ENCODE measurements at regions not wholly inside any gene's neighbourhood (a gene's known extent, or its start where the extent isn't known, plus 50 kb on each side); places are given as distances from the start of the nearest gene placed in this dataset.

DNA sequence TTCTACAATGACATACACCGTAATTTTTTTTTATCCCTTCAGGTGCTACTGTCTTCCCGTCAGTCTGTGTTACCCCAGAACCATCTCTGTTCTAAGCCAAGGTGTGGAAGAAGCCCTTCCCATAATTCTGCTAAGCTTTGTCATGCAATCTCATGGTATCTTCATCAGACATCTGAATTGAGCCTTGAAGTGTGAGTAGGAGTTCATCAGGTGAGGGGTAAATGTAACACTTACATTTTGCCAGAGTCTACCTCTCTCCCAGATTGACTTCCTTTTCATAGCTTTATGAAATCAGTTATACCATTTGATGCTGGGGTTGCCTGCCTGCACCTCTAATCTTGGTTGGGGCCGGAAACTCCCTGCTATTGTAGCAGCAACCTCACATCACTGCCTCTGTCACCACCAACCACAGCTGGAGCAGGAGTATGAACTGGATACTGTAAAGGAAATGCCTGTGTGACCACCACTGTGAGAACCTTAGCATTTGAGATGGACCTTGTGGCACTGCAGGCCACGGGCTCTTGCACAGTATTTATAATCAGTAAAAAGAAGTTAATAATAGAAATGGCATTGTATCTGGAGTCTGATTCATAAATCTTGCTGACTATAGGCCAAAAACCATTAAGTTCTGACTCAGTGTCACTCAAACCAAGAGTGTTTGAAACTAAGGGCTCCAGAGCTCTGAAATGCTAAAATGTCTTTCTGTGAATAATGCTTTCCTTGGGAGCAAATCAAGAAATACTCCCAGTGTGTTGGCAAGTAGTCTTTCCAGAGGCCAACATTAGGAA lies 58.7 kb upstream of the STK38L start (continued):
- TF ChIP-seq ZBTB11 (CRISPR knock-in tag; IDR thresholded peaks at IDR 0.05) (no peak), CHD4 (IDR thresholded peaks at IDR 0.05) (no peak), ZBTB4 (CRISPR knock-in tag; IDR thresholded peaks at IDR 0.05) (no peak), PAX5 (IDR thresholded peaks at IDR 0.05; ENCODE audit: borderline replicate concordance, low read depth, low read length) (peak; percentile 86), TCF3 (IDR thresholded peaks at IDR 0.05; ENCODE audit: borderline replicate concordance, insufficient read depth, low read depth, low read length) (peak; percentile 49; the same call in 1 of the 2 replicates), PBX3 (IDR thresholded peaks at IDR 0.05; ENCODE audit: insufficient replicate concordance, low read depth, low read length) (peak; percentile 66), BCL3 (IDR thresholded peaks at IDR 0.05; ENCODE audit: borderline replicate concordance, insufficient read depth, low read depth, low read length, poor library complexity, severe bottlenecking) (peak; percentile 85)
- TF ChIP-seq, protein P1, sequence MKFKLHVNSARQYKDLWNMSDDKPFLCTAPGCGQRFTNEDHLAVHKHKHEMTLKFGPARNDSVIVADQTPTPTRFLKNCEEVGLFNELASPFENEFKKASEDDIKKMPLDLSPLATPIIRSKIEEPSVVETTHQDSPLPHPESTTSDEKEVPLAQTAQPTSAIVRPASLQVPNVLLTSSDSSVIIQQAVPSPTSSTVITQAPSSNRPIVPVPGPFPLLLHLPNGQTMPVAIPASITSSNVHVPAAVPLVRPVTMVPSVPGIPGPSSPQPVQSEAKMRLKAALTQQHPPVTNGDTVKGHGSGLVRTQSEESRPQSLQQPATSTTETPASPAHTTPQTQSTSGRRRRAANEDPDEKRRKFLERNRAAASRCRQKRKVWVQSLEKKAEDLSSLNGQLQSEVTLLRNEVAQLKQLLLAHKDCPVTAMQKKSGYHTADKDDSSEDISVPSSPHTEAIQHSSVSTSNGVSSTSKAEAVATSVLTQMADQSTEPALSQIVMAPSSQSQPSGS (IDR thresholded peaks at IDR 0.05; ENCODE audit: low read length): peak; percentile 89

Data from GM12878 (cell line).